Limb (tissue), 2 donors: ENCODE measurements at regions not wholly inside any gene's neighbourhood (a gene's known extent, or its start where the extent isn't known, plus 50 kb on each side); places are given as distances from the start of the nearest gene placed in this dataset.

Experiments
- DNase-seq, 2 donors: peaks; one replicate each; pipeline ENCODE4 v3.0.0-alpha.2; 2016; ENCODE audit errors: extremely low spot score in 2 of 2

- no peak for DNase-seq
Observed at GRCh38 chr15:47356297-47356696, 361.0 kb upstream of the SEMA6D start.

GRCh38 chr15:47358876-47359275 lies 358.4 kb upstream of the SEMA6D start:
- no peak for DNase-seq

GRCh38 chr15:47360305-47360704 lies 357.0 kb upstream of the SEMA6D start:
- no peak for DNase-seq

GRCh38 chr15:47362118-47362905 lies 355.0 kb upstream of the SEMA6D start:
- DNase-seq, result no peak

- DNase-seq, result no peak
Observed at GRCh38 chr15:47363653-47364052, 353.7 kb upstream of the SEMA6D start.

- DNase-seq, result no peak
Observed at GRCh38 chr15:47364230-47365141, 352.8 kb upstream of the SEMA6D start.

GRCh38 chr15:47366884-47367283 lies 350.4 kb upstream of the SEMA6D start:
- no peak for DNase-seq

- DNase-seq, result no peak
Observed at GRCh38 chr15:47367726-47368390, 349.4 kb upstream of the SEMA6D start.

GRCh38 chr15:47371939-47372338 lies 345.4 kb upstream of the SEMA6D start:
- DNase-seq, result no peak

- no peak for DNase-seq
Observed at GRCh38 chr15:47374222-47374621, 343.1 kb upstream of the SEMA6D start.

GRCh38 chr15:47376190-47376589 lies 341.1 kb upstream of the SEMA6D start:
- no peak for DNase-seq

- DNase-seq, result no peak
Observed at GRCh38 chr15:47377465-47377864, 339.8 kb upstream of the SEMA6D start.

- DNase-seq, result no peak
Observed at GRCh38 chr15:47378527-47378926, 338.8 kb upstream of the SEMA6D start.

GRCh38 chr15:47383102-47383501 lies 334.2 kb upstream of the SEMA6D start:
- no peak for DNase-seq

- DNase-seq, result no peak
Observed at GRCh38 chr15:47383801-47384200, 333.5 kb upstream of the SEMA6D start.

- no peak for DNase-seq
Observed at GRCh38 chr15:47384341-47384740, 333.0 kb upstream of the SEMA6D start.

GRCh38 chr15:47384776-47385175 lies 332.5 kb upstream of the SEMA6D start:
- no peak for DNase-seq

- DNase-seq, result no peak
Observed at GRCh38 chr15:47386459-47386858, 330.8 kb upstream of the SEMA6D start.

- no peak for DNase-seq
Observed at GRCh38 chr15:47388299-47388698, 329.0 kb upstream of the SEMA6D start.

- no peak for DNase-seq
Observed at GRCh38 chr15:47390208-47390765, 327.0 kb upstream of the SEMA6D start.

- no peak for DNase-seq
Observed at GRCh38 chr15:47394286-47394809, 323.0 kb upstream of the SEMA6D start.
